Muscle of arm (tissue), 1 donor: ENCODE measurements at regions not wholly inside any gene's neighbourhood (a gene's known extent, or its start where the extent isn't known, plus 50 kb on each side); places are given as distances from the start of the nearest gene placed in this dataset.

ENCODE experiments used
- DNase-seq: peaks from one replicate; pipeline ENCODE4 v3.0.0-alpha.2; 2013

GRCh38 chr19:5392486-5392885, 51.9 kb upstream of the PTPRS start:
- no peak for DNase-seq

GRCh38 chr19:5393088-5393487, 52.5 kb upstream of the PTPRS start:
- no peak for DNase-seq

GRCh38 chr19:5394551-5395505, 54.2 kb upstream of the PTPRS start:
- DNase-seq: no peak

GRCh38 chr19:5395556-5395955, 54.9 kb upstream of the PTPRS start:
- DNase-seq: no peak

- no peak for DNase-seq
These were observed 55.7 kb upstream of the PTPRS start for GRCh38 chr19:5396096-5396939.

- no peak for DNase-seq
These were observed 56.4 kb upstream of the PTPRS start for GRCh38 chr19:5396963-5397362.

- DNase-seq: no peak
These were observed 57.2 kb upstream of the ZNRF4 start for GRCh38 chr19:5397804-5398692.

GRCh38 chr19:5398693-5399057, 56.5 kb upstream of the ZNRF4 start:
- no peak for DNase-seq

GRCh38 chr19:5403968-5404640, 51.1 kb upstream of the ZNRF4 start:
- DNase-seq: peak; percentile 93
